K562 (cell line): ENCODE measurements at regions not wholly inside any gene's neighbourhood (a gene's known extent, or its start where the extent isn't known, plus 50 kb on each side); places are given as distances from the start of the nearest gene placed in this dataset.

Experiments
- CTBP1 ChIP-seq: fragments of 450-650 bp; IDR thresholded peaks from 2 replicates; pipeline ENCODE4 v1.6.1; 2016; ENCODE audit warnings: borderline replicate concordance
- E2F3 ChIP-seq: fragments of 250-450 bp; sonication (Bioruptor Pico); IDR thresholded peaks from 2 replicates; pipeline ENCODE4 v1.4.0; 2020; ENCODE audit warnings: mild to moderate bottlenecking
- FOXK2 ChIP-seq, 2 experiments: fragments of 450-650 bp; IDR thresholded peaks in 1 of 2; conservative IDR thresholded peaks in 1 of 2; 2 replicates each; pipeline ENCODE4 v1.6.1; 2016; ENCODE audit warnings: low read depth in 2 of 2, mild to moderate bottlenecking in 1 of 2
- GTF2A2 ChIP-seq: IDR thresholded peaks from 2 replicates; pipeline ENCODE4 v1.6.1; 2016; ENCODE audit warnings: mild to moderate bottlenecking, missing genetic modification characterization, missing compliant biosample characterization
- HDAC6 ChIP-seq: IDR thresholded peaks from 2 replicates; pipeline ENCODE4 v1.6.1; 2012; ENCODE audit warnings: low read depth, mild to moderate bottlenecking, control low read depth, inconsistent platforms, low read length, moderate library complexity
- HMGN3 ChIP-seq: IDR thresholded peaks from 2 replicates; pipeline ENCODE4 v1.6.1; 2011; ENCODE audit warnings: borderline replicate concordance, low read depth, mild to moderate bottlenecking, mixed read lengths, low read length; ENCODE audit not compliant: insufficient read length; ENCODE audit errors: extremely low read depth
- LCOR ChIP-seq: sonication (generic); formaldehyde crosslinking; IDR thresholded peaks from 2 replicates; pipeline ENCODE4 v1.8.0; 2022; ENCODE audit warnings: mild to moderate bottlenecking, missing genetic modification reagents
- MBD1 ChIP-seq: fragments of 250-450 bp; sonication (Bioruptor Pico); IDR thresholded peaks from 2 replicates; pipeline ENCODE4 v1.8.0; 2022; ENCODE audit warnings: inconsistent platforms
- NELFE ChIP-seq: IDR thresholded peaks from 2 replicates; pipeline ENCODE4 v1.6.1; 2011; ENCODE audit warnings: mild to moderate bottlenecking; ENCODE audit not compliant: insufficient read depth, insufficient read length
- NR3C1 ChIP-seq: sonication (generic); formaldehyde crosslinking; IDR thresholded peaks from 2 replicates; pipeline ENCODE4 v1.8.1; 2022; ENCODE audit warnings: missing genetic modification reagents
- PHF20 ChIP-seq: fragments of 450-650 bp; IDR thresholded peaks from 2 replicates; pipeline ENCODE4 v1.6.1; 2018; ENCODE audit not compliant: partially characterized antibody
- PKNOX1 ChIP-seq: fragments of 450-650 bp; IDR thresholded peaks from 2 replicates; pipeline ENCODE4 v1.6.1; 2016
- XRCC5 ChIP-seq: fragments of 200-400 bp; formaldehyde crosslinking; IDR thresholded peaks from 2 replicates; pipeline ENCODE4 v1.6.1; 2017; ENCODE audit warnings: low read depth, mild to moderate bottlenecking, low read length
- YY1 ChIP-seq, 3 experiments: IDR thresholded peaks; 2 replicates each; pipeline ENCODE4 v1.6.1; 2011; ENCODE audit warnings: low read length in 2 of 3, mild to moderate bottlenecking in 2 of 3, moderate library complexity in 2 of 3, borderline replicate concordance in 1 of 3, control low read depth in 1 of 3, low read depth in 1 of 3; ENCODE audit not compliant: insufficient read depth in 3 of 3, insufficient replicate concordance in 2 of 3, control insufficient read depth in 1 of 3, insufficient read length in 1 of 3; ENCODE audit errors: extremely low read depth in 1 of 3
- ZC3H4 ChIP-seq: sonication (generic); formaldehyde crosslinking; IDR thresholded peaks from 2 replicates; pipeline ENCODE4 v1.9.0; 2021; ENCODE audit warnings: missing genetic modification reagents, borderline replicate concordance
- ZNF239 ChIP-seq: fragments of 250-450 bp; sonication (Bioruptor Pico); IDR thresholded peaks from 2 replicates; pipeline ENCODE4 v1.4.0; 2020; ENCODE audit warnings: mild to moderate bottlenecking
- ZNF384 ChIP-seq: IDR thresholded peaks from 2 replicates; pipeline ENCODE4 v1.6.1; 2012; ENCODE audit warnings: low read depth, low read length, improper control_type of control experiment
- TF ChIP-seq, protein P1 (sequence below), 2 experiments: fragments of 200-800 bp in 1 of 2; sonication (Bioruptor generic) in 1 of 2; sonication (generic) in 1 of 2; formaldehyde crosslinking in 1 of 2; IDR thresholded peaks in 1 of 2; conservative IDR thresholded peaks in 1 of 2; 2 replicates each; pipeline versions ENCODE4 v1.5.0 to v1.6.1; 2016 to 2020; ENCODE audit warnings: missing compliant biosample characterization in 1 of 2, missing genetic modification characterization in 1 of 2, missing genetic modification reagents in 1 of 2

- TF ChIP-seq, protein P1, sequence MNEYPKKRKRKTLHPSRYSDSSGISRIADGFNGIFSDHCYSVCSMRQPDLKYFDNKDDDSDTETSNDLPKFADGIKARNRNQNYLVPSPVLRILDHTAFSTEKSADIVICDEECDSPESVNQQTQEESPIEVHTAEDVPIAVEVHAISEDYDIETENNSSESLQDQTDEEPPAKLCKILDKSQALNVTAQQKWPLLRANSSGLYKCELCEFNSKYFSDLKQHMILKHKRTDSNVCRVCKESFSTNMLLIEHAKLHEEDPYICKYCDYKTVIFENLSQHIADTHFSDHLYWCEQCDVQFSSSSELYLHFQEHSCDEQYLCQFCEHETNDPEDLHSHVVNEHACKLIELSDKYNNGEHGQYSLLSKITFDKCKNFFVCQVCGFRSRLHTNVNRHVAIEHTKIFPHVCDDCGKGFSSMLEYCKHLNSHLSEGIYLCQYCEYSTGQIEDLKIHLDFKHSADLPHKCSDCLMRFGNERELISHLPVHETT (CRISPR knock-in tag; conservative IDR thresholded peaks at IDR 0.05 in 1 of 2, IDR thresholded peaks at IDR 0.05 in 1 of 2) = no peak
- TF ChIP-seq ZC3H4 (CRISPR knock-in tag) (0 out of 2 replicates have a peak, but pooled peaks have one; percentile 56), CTBP1 (peak; percentile 67; the same call in 1 of the 2 replicates), NELFE (no peak), E2F3 (no peak), XRCC5 (peak; percentile 96; the same call in 1 of the 2 replicates), LCOR (CRISPR knock-in tag) (0 out of 2 replicates have a peak, but pooled peaks have one; percentile 48), YY1 (IDR thresholded peaks at IDR 0.05; ENCODE audit: borderline replicate concordance in 1 of 3, control insufficient read depth in 1 of 3, extremely low read depth in 1 of 3, insufficient read depth in 3 of 3, insufficient read length in 1 of 3, insufficient replicate concordance in 2 of 3, low read depth in 1 of 3, low read length in 2 of 3) (peak in 2 of 3 experiments; percentile 31 to 44), GTF2A2 (tag) (no peak), HMGN3 (no peak), PHF20 (no peak), ZNF384 (no peak), MBD1 (no peak), HDAC6 (no peak), FOXK2 (conservative IDR thresholded peaks at IDR 0.05 in 1 of 2, IDR thresholded peaks at IDR 0.05 in 1 of 2; ENCODE audit: low read depth in 2 of 2) (no peak), ZNF239 (CRISPR knock-in tag) (no peak), NR3C1 (CRISPR knock-in tag) (peak; percentile 50; the same call in 1 of the 2 replicates), PKNOX1 (no peak)
Measured at GRCh38 chr16:85275533-85276249, 163.4 kb upstream of the CIBAR2 start (continued).
